IMR-90 (cell line): ENCODE measurements at regions not wholly inside any gene's neighbourhood (a gene's known extent, or its start where the extent isn't known, plus 50 kb on each side); places are given as distances from the start of the nearest gene placed in this dataset.

Experiments
- ATAC-seq: fragments of 200-7000 bp; cut with Tn5 transposase; 2 replicates; pipeline ENCODE4 v1.9.1; 2020; ENCODE audit warnings: low read depth, mild to moderate bottlenecking, moderate library complexity
- BruUV-seq: library from RNA; stranded (reverse); fragments of 400-500 nt; replicated peaks from 2 replicates; lab custom pipeline; 2021; lab: Mats Ljungman, UMichigan
- CTCF ChIA-PET: fragments of 300-600 bp; formaldehyde crosslinking; extraction: SDS; loops from one replicate; lab custom pipeline; 2021; ENCODE audit warnings: antibody characterized with exemption; lab: Yijun Ruan, JAX
- POLR2A ChIA-PET: fragments of 300-600 bp; sonication (Branson Sonifier 250); formaldehyde crosslinking; loops from one replicate; lab custom pipeline; 2022; ENCODE audit warnings: antibody characterized with exemption; ENCODE audit not compliant: unreplicated experiment; lab: Charles Lee
- DNase-seq: peaks from one replicate; pipeline ENCODE4 v3.0.0; 2013
- H2AFZ ChIP-seq: replicated peaks from 2 replicates; pipeline ENCODE3; 2013; ENCODE audit warnings: low read length, mild to moderate bottlenecking; ENCODE audit not compliant: poor library complexity
- H2AK5ac ChIP-seq: 2 replicates; pipeline ENCODE4 v1.6.1; 2013; ENCODE audit warnings: low read depth, low read length, inconsistent platforms
- H2AK9ac ChIP-seq: replicated peaks from 2 replicates; pipeline ENCODE3; 2013; ENCODE audit warnings: mild to moderate bottlenecking, low read depth, low read length, moderate library complexity; ENCODE audit not compliant: poor library complexity
- H2BK120ac ChIP-seq: 2 replicates; pipeline ENCODE4 v1.6.1; 2013; ENCODE audit warnings: low read depth, low read length, inconsistent platforms
- H2BK15ac ChIP-seq: 3 replicates; pipeline ENCODE4 v1.6.1; 2013; ENCODE audit warnings: low read depth, low read length, inconsistent platforms
- H2BK20ac ChIP-seq: 2 replicates; pipeline ENCODE4 v1.6.1; 2013; ENCODE audit warnings: low read depth, mild to moderate bottlenecking, inconsistent platforms, low read length, moderate library complexity
- H2BK5ac ChIP-seq: 2 replicates; pipeline ENCODE4 v1.6.1; 2013; ENCODE audit warnings: mild to moderate bottlenecking, low read depth, low read length, inconsistent platforms; ENCODE audit not compliant: poor library complexity, severe bottlenecking
- H3K14ac ChIP-seq: replicated peaks from 2 replicates; pipeline ENCODE4 v1.6.1; 2013; ENCODE audit warnings: low read depth, low read length, inconsistent platforms
- H3K18ac ChIP-seq: 2 replicates; pipeline ENCODE4 v1.6.1; 2013; ENCODE audit warnings: low read depth, low read length, control low read depth
- H3K23ac ChIP-seq: 2 replicates; pipeline ENCODE4 v1.6.1; 2013; ENCODE audit warnings: low read depth, low read length, inconsistent platforms
- H3K27ac ChIP-seq: 2 replicates; pipeline ENCODE4 v1.5.1; 2013; ENCODE audit warnings: mild to moderate bottlenecking, control low read depth, low read length; ENCODE audit not compliant: insufficient read depth
- H3K27me3 ChIP-seq: 2 replicates; pipeline ENCODE4 v1.6.1; 2013; ENCODE audit warnings: low read length; ENCODE audit not compliant: control insufficient read depth, insufficient read depth
- H3K36me3 ChIP-seq: 2 replicates; pipeline ENCODE4 v1.6.1; 2013; ENCODE audit warnings: low read length, mixed read lengths; ENCODE audit not compliant: control insufficient read depth, insufficient read depth
- H3K4ac ChIP-seq: 2 replicates; pipeline ENCODE4 v1.6.1; 2013; ENCODE audit warnings: low read depth, low read length, inconsistent platforms
- H3K4me1 ChIP-seq: 2 replicates; pipeline ENCODE4 v1.6.1; 2013; ENCODE audit warnings: low read length, mixed read lengths; ENCODE audit not compliant: control insufficient read depth, insufficient read depth
- H3K4me2 ChIP-seq: 2 replicates; pipeline ENCODE4 v1.6.1; 2013; ENCODE audit warnings: low read depth, mild to moderate bottlenecking, control low read depth, low read length, moderate library complexity
- H3K4me3 ChIP-seq: 2 replicates; pipeline ENCODE4 v1.5.1; 2013; ENCODE audit warnings: low read depth, mild to moderate bottlenecking, control low read depth, low read length, moderate library complexity; ENCODE audit not compliant: insufficient read depth
- H3K56ac ChIP-seq: 2 replicates; pipeline ENCODE4 v1.6.1; 2013; ENCODE audit warnings: low read length, inconsistent platforms; ENCODE audit not compliant: insufficient read depth; ENCODE audit errors: extremely low read depth
- H3K79me1 ChIP-seq, 2 experiments: 2 replicates each; pipeline ENCODE4 v1.6.1; 2013; ENCODE audit warnings: low read length in 2 of 2, inconsistent platforms in 1 of 2, low read depth in 1 of 2
- H3K9ac ChIP-seq: 2 replicates; pipeline ENCODE4 v1.6.1; 2013; ENCODE audit warnings: low read depth, low read length, control low read depth
- H3K9me1 ChIP-seq: 2 replicates; pipeline ENCODE4 v1.6.1; 2013; ENCODE audit warnings: low read length, inconsistent platforms; ENCODE audit not compliant: insufficient read depth
- H3K9me3 ChIP-seq: 2 replicates; pipeline ENCODE4 v1.6.1; 2013; ENCODE audit warnings: low read length; ENCODE audit not compliant: control insufficient read depth, insufficient read depth
- H4K20me1 ChIP-seq: 2 replicates; pipeline ENCODE4 v1.6.1; 2013; ENCODE audit warnings: low read length, inconsistent platforms; ENCODE audit not compliant: insufficient read depth
- H4K5ac ChIP-seq: 2 replicates; pipeline ENCODE4 v1.6.1; 2013; ENCODE audit warnings: mild to moderate bottlenecking, low read depth, low read length, control low read depth
- H4K8ac ChIP-seq, 2 experiments: 2 replicates each; pipeline ENCODE4 v1.6.1; 2013; ENCODE audit warnings: low read depth in 2 of 2, low read length in 2 of 2, control low read depth in 1 of 2, inconsistent platforms in 1 of 2
- H4K91ac ChIP-seq: 2 replicates; pipeline ENCODE4 v1.6.1; 2013; ENCODE audit warnings: low read depth, low read length, inconsistent platforms; ENCODE audit not compliant: insufficient read depth
- BHLHE40 ChIP-seq: fragments of 150-350 bp; IDR thresholded peaks from 2 replicates; pipeline ENCODE4 v1.6.1; 2016; ENCODE audit warnings: mild to moderate bottlenecking, low read depth, low read length
- CEBPB ChIP-seq: IDR thresholded peaks from 2 replicates; pipeline ENCODE4 v1.6.1; 2012; ENCODE audit warnings: low read depth, low read length, improper control_type of control experiment
- FOS ChIP-seq: fragments of 150-350 bp; IDR thresholded peaks from 2 replicates; pipeline ENCODE4 v1.6.1; 2016; ENCODE audit warnings: low read depth, low read length
- MAFK ChIP-seq: IDR thresholded peaks from 2 replicates; pipeline ENCODE4 v1.6.1; 2012; ENCODE audit warnings: low read depth, low read length, improper control_type of control experiment
- MAZ ChIP-seq: IDR thresholded peaks from 2 replicates; pipeline ENCODE4 v1.6.1; 2012; ENCODE audit warnings: low read depth, mild to moderate bottlenecking, low read length, improper control_type of control experiment, moderate library complexity, borderline replicate concordance
- MXI1 ChIP-seq: IDR thresholded peaks from 2 replicates; pipeline ENCODE4 v1.6.1; 2012; ENCODE audit warnings: low read depth, mild to moderate bottlenecking, low read length, moderate library complexity, borderline replicate concordance
- NFE2L2 ChIP-seq: fragments of 150-350 bp; IDR thresholded peaks from 2 replicates; pipeline ENCODE4 v1.6.1; 2016; ENCODE audit warnings: low read depth, mild to moderate bottlenecking, low read length
- RAD21 ChIP-seq: IDR thresholded peaks from 2 replicates; pipeline ENCODE4 v1.6.1; 2012; ENCODE audit warnings: low read length, improper control_type of control experiment
- RCOR1 ChIP-seq: IDR thresholded peaks from 2 replicates; pipeline ENCODE4 v1.6.1; 2012; ENCODE audit warnings: mild to moderate bottlenecking, low read length, improper control_type of control experiment; ENCODE audit not compliant: insufficient replicate concordance
- RFX5 ChIP-seq: IDR thresholded peaks from 2 replicates; pipeline ENCODE4 v1.8.0; 2012; ENCODE audit warnings: low read depth, mild to moderate bottlenecking, low read length, moderate library complexity
- WGBS, 2 experiments: methylation state at CpG; one replicate each; pipeline versions ENCODE4 v1.1.5 to v1.1.7; 2013; ENCODE audit warnings: missing lambda C conversion rate in 2 of 2; ENCODE audit not compliant: insufficient read length in 1 of 2; ENCODE audit errors: extremely low coverage in 2 of 2; 5-methylcytosine and 5-hydroxymethylcytosine counted together
- dilution Hi-C: fragments of 300-500 bp; cut with HindIII; formaldehyde crosslinking; loops from one replicate; pipeline ENCODE4 v1.14.3; 2018; ENCODE audit warnings: low sequenced_read_pairs; ENCODE audit not compliant: unreplicated experiment
- in situ Hi-C: fragments of 300-500 bp; cut with MboI; formaldehyde crosslinking; loops from 3 replicates; pipeline ENCODE4 v1.14.3; 2019; ENCODE audit warnings: low sequenced_read_pairs, inconsistent platforms, mixed read lengths
- intact Hi-C: fragments of 100-400 bp; cut with micrococcal nuclease; formaldehyde crosslinking; loops from 2 replicates; pipeline ENCODE4 v1.10.0; 2022
- TF ChIP-seq, protein P1 (sequence below): conservative IDR thresholded peaks from 2 replicates; pipeline ENCODE4 v1.5.1; 2012; ENCODE audit warnings: mild to moderate bottlenecking, low read depth, low read length, improper control_type of control experiment
- TF ChIP-seq, protein P2 (sequence below): fragments of 150-350 bp; IDR thresholded peaks from 2 replicates; pipeline ENCODE4 v1.6.1; 2017; ENCODE audit warnings: mild to moderate bottlenecking, antibody characterized with exemption, low read length, low read depth
- TF ChIP-seq, protein P3 (sequence below): fragments of 150-350 bp; IDR thresholded peaks from 2 replicates; pipeline ENCODE4 v1.6.1; 2016; ENCODE audit warnings: low read depth, mild to moderate bottlenecking, low read length, moderate library complexity, borderline replicate concordance

DNA sequence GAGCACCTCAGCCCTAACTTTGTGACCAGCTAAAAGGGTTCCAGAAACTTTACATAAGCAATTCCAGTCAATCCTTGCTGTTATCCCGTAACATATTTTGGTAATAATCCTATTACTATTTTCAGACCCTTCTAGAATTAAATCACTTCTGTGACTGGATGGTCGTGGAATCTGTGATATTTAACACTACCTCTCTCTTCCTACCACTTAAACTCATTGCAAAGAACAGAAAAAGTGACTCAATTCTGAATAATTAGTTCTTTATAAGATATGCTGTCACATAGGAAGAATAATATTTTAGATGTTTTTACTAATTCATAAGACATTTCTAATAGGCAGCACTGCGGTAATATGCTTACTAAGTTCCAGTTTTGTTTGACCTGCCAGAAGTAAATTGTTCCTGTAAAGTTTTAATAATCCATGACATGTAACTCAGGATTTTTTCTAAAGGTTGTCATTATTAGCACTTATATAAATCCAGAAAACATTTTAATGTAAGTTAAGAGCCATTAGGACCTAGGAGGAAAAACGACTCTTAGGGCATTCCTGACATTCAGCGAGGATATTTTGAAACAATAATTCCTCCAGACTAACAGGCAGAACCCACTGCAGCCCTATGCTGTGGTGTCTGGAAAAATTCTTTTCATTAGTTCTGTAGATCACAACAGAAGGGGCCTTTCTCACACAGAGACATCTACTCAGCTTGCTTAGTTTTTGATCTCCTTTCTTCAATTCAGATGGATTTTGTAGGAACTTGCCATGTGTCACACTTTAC is 113.3 kb upstream of the MBNL1 start:
- no peak overlapping the region for H2AFZ ChIP-seq
- H3K9ac ChIP-seq, result no peak overlapping the region
- H3K23ac ChIP-seq, result no peak overlapping the region
- ATAC-seq, result no peak
- no peaks in the 10 kb centered on the region for H3K9me3 ChIP-seq
- H4K20me1 ChIP-seq, result no peaks in the 10 kb centered on the region
- in situ Hi-C loops (no loop called here), dilution Hi-C loops (no loop called here), intact Hi-C loops (loop anchor here (5.0 kb wide), 2 partner anchors 78 to 128 kb away; no protein-coding TSS in a partner anchor)
- H3K4me3 ChIP-seq, result no peak overlapping the region
- H2BK5ac ChIP-seq, result peak overlapping the region; percentile 54
- no peak overlapping the region for H2BK15ac ChIP-seq
- no peak overlapping the region; the same call in 1 of the 2 replicates for H4K5ac ChIP-seq
- no peaks in the 10 kb centered on the region for H3K27me3 ChIP-seq
- no peak overlapping the region for H4K91ac ChIP-seq
- no peak overlapping the region; a peak in 1 of 4 replicates for H4K8ac ChIP-seq
- peaks cover 0 to 3% of the 10 kb centered on the region in 2 experiments; a peak in 1 of 4 replicates for H3K79me1 ChIP-seq
- H3K4me2 ChIP-seq, result no peak overlapping the region
- no peak for DNase-seq
- no TSS peak for BruUV-seq
- H3K36me3 ChIP-seq, result no peaks in the 10 kb centered on the region
- peak overlapping the region; percentile 33; the same call in 1 of the 2 replicates for H3K18ac ChIP-seq
- ChIA-PET POLR2A (no interaction called here), CTCF (no interaction called here)
- H3K4ac ChIP-seq, result no peak overlapping the region
- no peak overlapping the region for H2AK9ac ChIP-seq
- H2BK120ac ChIP-seq, result no peak overlapping the region
- H3K14ac ChIP-seq, result no peak overlapping the region
- H3K56ac ChIP-seq, result no peak overlapping the region
- peaks cover 2% of the 10 kb centered on the region; the same call in 1 of the 2 replicates for H3K4me1 ChIP-seq
- H2BK20ac ChIP-seq, result no peak overlapping the region
- no peak overlapping the region; the same call in 1 of the 2 replicates for H2AK5ac ChIP-seq
- no CpG with 5 or more reads among the region's 5 CpGs for WGBS, 2 experiments
- peaks cover 2% of the 10 kb centered on the region for H3K9me1 ChIP-seq
- TF ChIP-seq RCOR1 (no peak), RFX5 (no peak), CEBPB (no peak), MAFK (no peak), MXI1 (no peak), FOS (no peak), RAD21 (no peak), NFE2L2 (no peak), MAZ (no peak), BHLHE40 (no peak)
- TF ChIP-seq, protein P1, sequence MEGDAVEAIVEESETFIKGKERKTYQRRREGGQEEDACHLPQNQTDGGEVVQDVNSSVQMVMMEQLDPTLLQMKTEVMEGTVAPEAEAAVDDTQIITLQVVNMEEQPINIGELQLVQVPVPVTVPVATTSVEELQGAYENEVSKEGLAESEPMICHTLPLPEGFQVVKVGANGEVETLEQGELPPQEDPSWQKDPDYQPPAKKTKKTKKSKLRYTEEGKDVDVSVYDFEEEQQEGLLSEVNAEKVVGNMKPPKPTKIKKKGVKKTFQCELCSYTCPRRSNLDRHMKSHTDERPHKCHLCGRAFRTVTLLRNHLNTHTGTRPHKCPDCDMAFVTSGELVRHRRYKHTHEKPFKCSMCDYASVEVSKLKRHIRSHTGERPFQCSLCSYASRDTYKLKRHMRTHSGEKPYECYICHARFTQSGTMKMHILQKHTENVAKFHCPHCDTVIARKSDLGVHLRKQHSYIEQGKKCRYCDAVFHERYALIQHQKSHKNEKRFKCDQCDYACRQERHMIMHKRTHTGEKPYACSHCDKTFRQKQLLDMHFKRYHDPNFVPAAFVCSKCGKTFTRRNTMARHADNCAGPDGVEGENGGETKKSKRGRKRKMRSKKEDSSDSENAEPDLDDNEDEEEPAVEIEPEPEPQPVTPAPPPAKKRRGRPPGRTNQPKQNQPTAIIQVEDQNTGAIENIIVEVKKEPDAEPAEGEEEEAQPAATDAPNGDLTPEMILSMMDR, result no peak
- TF ChIP-seq, protein P2, sequence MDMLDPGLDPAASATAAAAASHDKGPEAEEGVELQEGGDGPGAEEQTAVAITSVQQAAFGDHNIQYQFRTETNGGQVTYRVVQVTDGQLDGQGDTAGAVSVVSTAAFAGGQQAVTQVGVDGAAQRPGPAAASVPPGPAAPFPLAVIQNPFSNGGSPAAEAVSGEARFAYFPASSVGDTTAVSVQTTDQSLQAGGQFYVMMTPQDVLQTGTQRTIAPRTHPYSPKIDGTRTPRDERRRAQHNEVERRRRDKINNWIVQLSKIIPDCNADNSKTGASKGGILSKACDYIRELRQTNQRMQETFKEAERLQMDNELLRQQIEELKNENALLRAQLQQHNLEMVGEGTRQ, result no peak
- TF ChIP-seq, protein P3, sequence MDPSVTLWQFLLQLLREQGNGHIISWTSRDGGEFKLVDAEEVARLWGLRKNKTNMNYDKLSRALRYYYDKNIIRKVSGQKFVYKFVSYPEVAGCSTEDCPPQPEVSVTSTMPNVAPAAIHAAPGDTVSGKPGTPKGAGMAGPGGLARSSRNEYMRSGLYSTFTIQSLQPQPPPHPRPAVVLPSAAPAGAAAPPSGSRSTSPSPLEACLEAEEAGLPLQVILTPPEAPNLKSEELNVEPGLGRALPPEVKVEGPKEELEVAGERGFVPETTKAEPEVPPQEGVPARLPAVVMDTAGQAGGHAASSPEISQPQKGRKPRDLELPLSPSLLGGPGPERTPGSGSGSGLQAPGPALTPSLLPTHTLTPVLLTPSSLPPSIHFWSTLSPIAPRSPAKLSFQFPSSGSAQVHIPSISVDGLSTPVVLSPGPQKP, result no peak
- no peak overlapping the region for H3K27ac ChIP-seq
